Uterus (tissue), 3 donors: ENCODE measurements at regions not wholly inside any gene's neighbourhood (a gene's known extent, or its start where the extent isn't known, plus 50 kb on each side); places are given as distances from the start of the nearest gene placed in this dataset.

Experiments used
- DNase-seq, 2 donors: peaks; one replicate each; pipeline ENCODE4 v3.0.0-alpha.2; 2019 to 2020
- H3K27ac ChIP-seq, 2 donors: fragments of 200-600 bp; sonication (generic); 1 replicate in 1 of 2; 2 replicates in 1 of 2; pipeline ENCODE4 v1.5.1; 2016 to 2018
- H3K27me3 ChIP-seq, 2 donors: fragments of 200-600 bp; sonication (generic); one replicate each; pipeline ENCODE4 v1.5.1; 2018 to 2019; ENCODE audit warnings: control low read depth in 1 of 2
- H3K36me3 ChIP-seq, 2 donors: fragments of 200-600 bp; sonication (generic); one replicate each; pipeline ENCODE4 v1.5.1; 2019; ENCODE audit warnings: control low read depth in 1 of 2
- H3K4me1 ChIP-seq, 2 donors: fragments of 200-600 bp; sonication (generic); one replicate each; pipeline ENCODE4 v1.5.1; 2018 to 2019; ENCODE audit warnings: control low read depth in 1 of 2
- H3K4me3 ChIP-seq, 2 donors: fragments of 200-600 bp; sonication (generic); 1 replicate in 1 of 2; 2 replicates in 1 of 2; pipeline ENCODE4 v1.5.1; 2018 to 2019; ENCODE audit warnings: mild to moderate bottlenecking in 1 of 2
- H3K9me3 ChIP-seq, 2 donors: fragments of 200-600 bp; sonication (generic); one replicate each; pipeline ENCODE4 v1.5.1; 2019; ENCODE audit warnings: control low read depth in 1 of 2
- CTCF ChIP-seq, 4 experiments: fragments of 200-600 bp in 2 of 4; fragments of 450-650 bp in 2 of 4; sonication (generic) in 2 of 4; IDR thresholded peaks; one replicate each; pipeline ENCODE4 v1.5.1; 2016 to 2019; ENCODE audit warnings: antibody characterized with exemption in 4 of 4, mild to moderate bottlenecking in 2 of 4, moderate library complexity in 1 of 4
- POLR2A ChIP-seq, 2 donors: fragments of 450-650 bp; IDR thresholded peaks; one replicate each; pipeline ENCODE4 v1.6.1; 2016; ENCODE audit warnings: antibody characterized with exemption in 2 of 2, mild to moderate bottlenecking in 1 of 2, moderate library complexity in 1 of 2
- intact Hi-C: fragments of 100-400 bp; cut with DNase I; formaldehyde crosslinking; loops from one replicate; pipeline ENCODE4 v1.15.1; 2023; ENCODE audit warnings: low total_unique reads
- donor health status: DM: yes; HTN: yes; CAD: no.

- Histone ChIP-seq H3K36me3 (no peaks in the 10 kb centered on the region), H3K9me3 (no peaks in the 10 kb centered on the region), H3K27ac (no peak overlapping the region), H3K4me1 (no peaks in the 10 kb centered on the region), H3K4me3 (no peak overlapping the region), H3K27me3 (no peaks in the 10 kb centered on the region)
- TF ChIP-seq CTCF (IDR thresholded peaks at IDR 0.05) (no peak), POLR2A (IDR thresholded peaks at IDR 0.05) (no peak)
- intact Hi-C loops = no loop called here
- no peak for DNase-seq
Measured at GRCh38 chr2:5845798-5846330, 153.7 kb downstream of the SOX11 start.

- no peak for TF ChIP-seq CTCF (IDR thresholded peaks at IDR 0.05)
- TF ChIP-seq POLR2A (IDR thresholded peaks at IDR 0.05) = no peak
- Histone ChIP-seq H3K4me3 (no peak overlapping the region), H3K4me1 (no peaks in the 10 kb centered on the region), H3K27me3 (no peaks in the 10 kb centered on the region), H3K9me3 (no peaks in the 10 kb centered on the region), H3K36me3 (no peaks in the 10 kb centered on the region), H3K27ac (no peak overlapping the region)
- intact Hi-C loops = no loop called here
- no peak for DNase-seq
Measured at GRCh38 chr2:5846881-5847280, 154.7 kb downstream of the SOX11 start.

- no peak for TF ChIP-seq CTCF (IDR thresholded peaks at IDR 0.05)
- TF ChIP-seq POLR2A (IDR thresholded peaks at IDR 0.05) = no peak
- DNase-seq = no peak
- H3K27me3 ChIP-seq = no peaks in the 10 kb centered on the region
- no peak overlapping the region for H3K4me3 ChIP-seq
- intact Hi-C loops = no loop called here
- no peak overlapping the region for H3K27ac ChIP-seq
- H3K9me3 ChIP-seq = no peaks in the 10 kb centered on the region
- H3K4me1 ChIP-seq = no peaks in the 10 kb centered on the region
- H3K36me3 ChIP-seq = no peaks in the 10 kb centered on the region
Measured at GRCh38 chr2:5849562-5849961, 157.4 kb downstream of the SOX11 start.

- no peak for TF ChIP-seq POLR2A (IDR thresholded peaks at IDR 0.05)
- TF ChIP-seq CTCF (IDR thresholded peaks at IDR 0.05) = no peak
- DNase-seq = no peak
- no peak overlapping the region for H3K27ac ChIP-seq
- no peak overlapping the region for H3K4me3 ChIP-seq
- intact Hi-C loops = no loop called here
- H3K27me3 ChIP-seq = no peaks in the 10 kb centered on the region
- H3K36me3 ChIP-seq = no peaks in the 10 kb centered on the region
- H3K4me1 ChIP-seq = no peaks in the 10 kb centered on the region
- H3K9me3 ChIP-seq = no peaks in the 10 kb centered on the region
Measured at GRCh38 chr2:5851410-5851809, 159.2 kb downstream of the SOX11 start.

- TF ChIP-seq CTCF (IDR thresholded peaks at IDR 0.05) (no peak), POLR2A (IDR thresholded peaks at IDR 0.05) (no peak)
- H3K27me3 ChIP-seq = no peaks in the 10 kb centered on the region
- intact Hi-C loops = no loop called here
- no peak overlapping the region for H3K27ac ChIP-seq
- no peak for DNase-seq
- H3K9me3 ChIP-seq = no peaks in the 10 kb centered on the region
- H3K36me3 ChIP-seq = no peaks in the 10 kb centered on the region
- H3K4me1 ChIP-seq = no peaks in the 10 kb centered on the region
- no peak overlapping the region for H3K4me3 ChIP-seq
Measured at GRCh38 chr2:5854797-5855196, 162.6 kb downstream of the SOX11 start.
